Karpas-422 (cell line): ENCODE measurements at regions not wholly inside any gene's neighbourhood (a gene's known extent, or its start where the extent isn't known, plus 50 kb on each side); places are given as distances from the start of the nearest gene placed in this dataset.

Experiments used
- DNase-seq: peaks from one replicate; pipeline ENCODE4 v3.0.0-alpha.2; 2015
- H2AFZ ChIP-seq: fragments of 200-600 bp; sonication (generic); 2 replicates; pipeline ENCODE4 v1.6.1; 2014; ENCODE audit warnings: antibody characterized with exemption, low read length, mixed read lengths
- H3K27ac ChIP-seq: fragments of 200-600 bp; sonication (generic); 2 replicates; pipeline ENCODE4 v1.5.1; 2014; ENCODE audit warnings: mild to moderate bottlenecking, low read length, moderate library complexity
- H3K27me3 ChIP-seq: fragments of 200-600 bp; sonication (generic); 2 replicates; pipeline ENCODE4 v1.6.1; 2014; ENCODE audit warnings: low read length, mixed read lengths
- H3K36me3 ChIP-seq: fragments of 200-600 bp; sonication (generic); 2 replicates; pipeline ENCODE4 v1.6.1; 2014; ENCODE audit warnings: low read length, mixed read lengths; ENCODE audit not compliant: insufficient read depth
- H3K4me1 ChIP-seq: fragments of 200-600 bp; sonication (generic); 2 replicates; pipeline ENCODE4 v1.6.1; 2014; ENCODE audit warnings: mild to moderate bottlenecking, low read length, mixed read lengths
- H3K4me2 ChIP-seq: fragments of 200-600 bp; sonication (generic); 2 replicates; pipeline ENCODE4 v1.6.1; 2014; ENCODE audit warnings: low read length, low read depth, mild to moderate bottlenecking; ENCODE audit not compliant: poor library complexity, severe bottlenecking
- H3K4me3 ChIP-seq: fragments of 200-600 bp; sonication (generic); 2 replicates; pipeline ENCODE4 v1.5.1; 2014; ENCODE audit warnings: mild to moderate bottlenecking, antibody characterized with exemption, low read length, mixed read lengths
- H3K79me2 ChIP-seq: fragments of 200-600 bp; sonication (generic); 2 replicates; pipeline ENCODE4 v1.6.1; 2014; ENCODE audit warnings: mild to moderate bottlenecking, low read length, mixed read lengths
- H3K9ac ChIP-seq: fragments of 200-600 bp; sonication (generic); 2 replicates; pipeline ENCODE4 v1.6.0; 2014; ENCODE audit warnings: low read length
- H3K9me2 ChIP-seq: fragments of 200-600 bp; sonication (generic), shearing (Covaris generic); replicated peaks from 2 replicates; pipeline ENCODE4 v1.6.0; 2014; ENCODE audit warnings: mild to moderate bottlenecking, low read length, moderate library complexity; ENCODE audit not compliant: insufficient read depth
- H3K9me3 ChIP-seq: fragments of 300-700, 200-600 bp; sonication (generic); 2 replicates; pipeline ENCODE4 v1.6.1; 2014; ENCODE audit warnings: low read length, mixed read lengths
- H4K20me1 ChIP-seq: fragments of 200-600 bp; sonication (generic); 2 replicates; pipeline ENCODE4 v1.6.1; 2014; ENCODE audit warnings: mild to moderate bottlenecking, antibody characterized with exemption, low read length, low read depth; ENCODE audit not compliant: insufficient read depth

GRCh38 chr5:135107986-135108385, 74.0 kb upstream of the PITX1 start:
- Histone ChIP-seq H3K4me3 (no peak overlapping the region), H3K9me3 (no peaks in the 10 kb centered on the region), H4K20me1 (no peaks in the 10 kb centered on the region), H2AFZ (no peak overlapping the region), H3K4me1 (peaks cover 41% of the 10 kb centered on the region), H3K27ac (no peak overlapping the region), H3K36me3 (no peaks in the 10 kb centered on the region), H3K9me2 (no peaks in the 10 kb centered on the region), H3K4me2 (no peak overlapping the region), H3K79me2 (no peaks in the 10 kb centered on the region), H3K27me3 (no peaks in the 10 kb centered on the region), H3K9ac (no peak overlapping the region)
- DNase-seq: no peak

GRCh38 chr5:135106610-135107471, 72.8 kb upstream of the PITX1 start:
- no peaks in the 10 kb centered on the region for H3K9me3 ChIP-seq
- H3K27ac ChIP-seq: no peak overlapping the region
- peak overlapping the region; percentile 22; the same call in 1 of the 2 replicates for H3K4me3 ChIP-seq
- peak; percentile 72 for DNase-seq
- peak overlapping the region; percentile 5; the same call in 1 of the 2 replicates for H3K9ac ChIP-seq
- no peaks in the 10 kb centered on the region for H3K36me3 ChIP-seq
- no peaks in the 10 kb centered on the region for H3K27me3 ChIP-seq
- H3K9me2 ChIP-seq: no peaks in the 10 kb centered on the region
- no peaks in the 10 kb centered on the region for H4K20me1 ChIP-seq
- peak overlapping the region; percentile 60 for H3K4me2 ChIP-seq
- H2AFZ ChIP-seq: no peak overlapping the region
- no peaks in the 10 kb centered on the region for H3K79me2 ChIP-seq
- H3K4me1 ChIP-seq: peaks cover 30% of the 10 kb centered on the region

DNA sequence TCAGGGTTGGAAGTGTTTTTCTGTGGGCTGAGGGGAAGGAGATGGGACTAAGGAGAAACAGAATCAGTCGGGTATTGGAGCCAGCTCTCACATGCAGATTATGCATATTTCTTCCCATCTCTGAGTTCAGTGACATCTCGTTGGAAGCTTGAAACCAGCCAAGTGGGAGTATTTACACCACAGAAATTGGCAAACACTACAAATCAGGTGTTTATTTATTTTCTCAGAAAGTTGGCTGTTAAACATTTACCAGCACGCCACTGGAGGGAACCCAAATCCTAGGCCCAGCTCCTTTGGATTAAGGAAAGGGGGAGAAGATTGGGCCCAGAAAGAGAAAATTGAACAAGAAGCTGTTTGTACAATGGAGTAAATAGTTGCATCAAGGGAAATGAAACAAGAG, 72.1 kb upstream of the PITX1 start:
- Histone ChIP-seq H3K27ac (no peak overlapping the region), H3K36me3 (no peaks in the 10 kb centered on the region), H3K4me3 (no peak overlapping the region), H3K9ac (no peak overlapping the region; the same call in 1 of the 2 replicates), H3K9me3 (no peaks in the 10 kb centered on the region), H4K20me1 (no peaks in the 10 kb centered on the region), H3K27me3 (no peaks in the 10 kb centered on the region), H3K9me2 (no peaks in the 10 kb centered on the region), H3K4me2 (peak overlapping the region; percentile 60), H3K79me2 (no peaks in the 10 kb centered on the region), H3K4me1 (peaks cover 30% of the 10 kb centered on the region), H2AFZ (no peak overlapping the region)
- no peak for DNase-seq

- H3K9me2 ChIP-seq: no peaks in the 10 kb centered on the region
- no peaks in the 10 kb centered on the region for H3K36me3 ChIP-seq
- peaks cover 40% of the 10 kb centered on the region for H3K4me1 ChIP-seq
- no peaks in the 10 kb centered on the region for H3K9me3 ChIP-seq
- no peak overlapping the region for H3K4me3 ChIP-seq
- no peaks in the 10 kb centered on the region for H4K20me1 ChIP-seq
- no peak overlapping the region for H3K9ac ChIP-seq
- no peak overlapping the region for H2AFZ ChIP-seq
- no peaks in the 10 kb centered on the region for H3K27me3 ChIP-seq
- H3K4me2 ChIP-seq: no peak overlapping the region
- no peak for DNase-seq
- H3K27ac ChIP-seq: no peak overlapping the region
- H3K79me2 ChIP-seq: no peaks in the 10 kb centered on the region
Observed at GRCh38 chr5:135105105-135105484, 71.1 kb upstream of the PITX1 start.

GRCh38 chr5:135103575-135103853, 69.5 kb upstream of the PITX1 start:
- no peaks in the 10 kb centered on the region for H3K79me2 ChIP-seq
- no peak overlapping the region for H2AFZ ChIP-seq
- H3K9me3 ChIP-seq: no peaks in the 10 kb centered on the region
- no peak overlapping the region for H3K4me2 ChIP-seq
- no peak overlapping the region for H3K9ac ChIP-seq
- H3K4me1 ChIP-seq: peaks cover 42% of the 10 kb centered on the region
- no peaks in the 10 kb centered on the region for H3K9me2 ChIP-seq
- H3K27me3 ChIP-seq: no peaks in the 10 kb centered on the region
- no peak for DNase-seq
- no peak overlapping the region for H3K27ac ChIP-seq
- H4K20me1 ChIP-seq: no peaks in the 10 kb centered on the region
- no peaks in the 10 kb centered on the region for H3K36me3 ChIP-seq
- H3K4me3 ChIP-seq: no peak overlapping the region

DNA sequence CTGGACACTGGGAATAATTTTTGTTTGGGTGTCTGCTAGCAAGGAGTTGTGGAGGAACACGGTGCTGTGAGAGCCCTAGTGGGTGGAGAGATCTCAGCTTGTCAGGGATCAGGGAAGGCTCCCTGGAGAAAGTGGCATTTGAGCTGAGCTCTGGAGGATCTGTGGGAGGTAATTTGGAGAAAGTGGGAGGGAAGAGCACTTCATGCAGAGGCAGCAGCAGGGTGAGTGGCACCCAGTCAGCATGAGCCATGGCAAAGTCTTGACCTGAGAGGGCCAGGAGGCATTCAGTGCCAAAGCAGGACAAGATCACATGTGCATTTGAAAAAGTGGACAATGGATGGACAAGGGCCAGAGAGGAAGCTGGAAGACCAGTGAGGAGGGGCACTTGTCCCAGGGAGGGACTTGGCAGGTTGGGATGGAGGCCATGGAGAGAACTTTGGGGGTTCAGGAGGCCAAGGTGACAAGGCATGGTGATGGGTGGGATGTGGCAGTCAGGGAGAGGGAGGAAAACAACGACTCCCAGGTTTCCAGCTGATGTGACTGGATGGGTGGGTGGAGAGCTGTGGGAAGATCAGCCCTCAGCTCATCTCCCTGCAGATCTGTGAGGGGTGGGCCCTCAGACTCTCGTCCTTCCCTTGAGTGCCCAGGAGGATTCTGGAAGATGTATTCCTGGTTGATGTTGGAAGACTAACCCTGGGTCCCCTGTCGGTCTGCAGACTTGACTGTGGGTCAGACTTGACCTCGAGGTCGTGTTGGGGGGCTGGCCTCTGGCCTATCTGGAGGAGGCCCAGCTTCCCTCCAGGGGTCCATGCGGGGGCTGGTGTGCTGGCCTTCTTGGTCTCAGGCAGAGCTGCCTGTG, 68.9 kb upstream of the PITX1 start:
- no peak overlapping the region for H3K4me2 ChIP-seq
- H4K20me1 ChIP-seq: no peaks in the 10 kb centered on the region
- no peak overlapping the region for H3K27ac ChIP-seq
- no peak overlapping the region for H2AFZ ChIP-seq
- no peak overlapping the region for H3K4me3 ChIP-seq
- no peak for DNase-seq
- H3K79me2 ChIP-seq: no peaks in the 10 kb centered on the region
- H3K9me3 ChIP-seq: no peaks in the 10 kb centered on the region
- no peaks in the 10 kb centered on the region for H3K27me3 ChIP-seq
- no peaks in the 10 kb centered on the region for H3K36me3 ChIP-seq
- no peak overlapping the region for H3K9ac ChIP-seq
- H3K9me2 ChIP-seq: no peaks in the 10 kb centered on the region
- peaks cover 41% of the 10 kb centered on the region for H3K4me1 ChIP-seq

DNA sequence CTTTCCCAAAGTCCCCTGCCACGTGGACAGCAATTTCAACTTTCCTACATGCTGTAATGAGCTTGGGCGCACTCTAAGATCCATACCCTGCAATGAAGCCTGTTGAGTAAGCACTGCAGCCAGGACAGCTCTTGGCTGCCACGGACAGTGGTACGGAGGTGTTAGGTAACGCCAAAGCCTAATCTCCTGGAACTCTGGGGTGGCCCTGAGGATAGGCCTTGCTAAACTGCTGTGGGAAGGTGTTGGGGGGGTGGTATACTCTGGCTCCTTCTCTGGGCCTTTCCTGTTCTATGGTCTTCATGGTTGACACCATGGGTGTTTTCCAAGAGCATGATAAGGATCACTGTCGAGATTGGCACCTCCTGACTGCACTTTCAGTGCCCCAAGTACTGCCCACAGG, 66.4 kb upstream of the PITX1 start:
- Histone ChIP-seq H4K20me1 (no peaks in the 10 kb centered on the region), H3K9me2 (no peaks in the 10 kb centered on the region), H3K4me1 (peaks cover 21% of the 10 kb centered on the region), H3K27me3 (no peaks in the 10 kb centered on the region), H3K9me3 (no peaks in the 10 kb centered on the region), H3K27ac (no peak overlapping the region), H3K4me3 (no peak overlapping the region), H2AFZ (no peak overlapping the region), H3K9ac (no peak overlapping the region), H3K79me2 (no peaks in the 10 kb centered on the region), H3K36me3 (no peaks in the 10 kb centered on the region), H3K4me2 (peak overlapping the region; percentile 37)
- DNase-seq: no peak

DNA sequence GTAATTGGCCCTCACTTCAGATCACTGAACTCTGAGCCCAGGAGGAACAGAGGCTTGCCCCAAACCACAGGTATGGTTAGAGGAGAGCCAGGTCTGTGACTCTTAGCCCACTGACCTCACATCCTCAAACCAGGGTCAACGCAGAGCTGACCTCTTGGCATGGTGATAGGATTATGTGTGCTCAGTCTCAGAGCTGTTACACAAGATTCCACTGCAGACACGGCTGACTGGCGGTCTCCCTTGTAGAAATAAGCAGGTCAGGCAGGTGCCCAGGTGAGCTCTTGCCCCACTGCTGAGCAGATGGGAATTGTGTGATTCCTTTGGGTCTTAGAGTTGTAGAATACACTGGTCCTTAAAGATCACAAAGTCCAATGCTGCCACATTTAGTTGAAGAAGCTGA, 66.0 kb upstream of the PITX1 start:
- H3K36me3 ChIP-seq: no peaks in the 10 kb centered on the region
- H3K27me3 ChIP-seq: no peaks in the 10 kb centered on the region
- H3K4me2 ChIP-seq: peak overlapping the region; percentile 37
- no peaks in the 10 kb centered on the region for H3K9me2 ChIP-seq
- no peak overlapping the region for H2AFZ ChIP-seq
- no peak overlapping the region for H3K4me3 ChIP-seq
- no peaks in the 10 kb centered on the region for H3K79me2 ChIP-seq
- no peaks in the 10 kb centered on the region for H3K9me3 ChIP-seq
- no peak overlapping the region for H3K9ac ChIP-seq
- H3K4me1 ChIP-seq: peaks cover 21% of the 10 kb centered on the region
- no peak overlapping the region for H3K27ac ChIP-seq
- DNase-seq: no peak
- H4K20me1 ChIP-seq: no peaks in the 10 kb centered on the region
